ENCODE measurements at regions not wholly inside any gene's neighbourhood (a gene's known extent, or its start where the extent isn't known, plus 50 kb on each side); places are given as distances from the start of the nearest gene placed in this dataset.

GRCh38 chr1:65734979-65735378 lies 57.7 kb upstream of the PDE4B start:
- ATAC-seq (ENCODE audit: insufficient read depth, low FRiP score) (no peak), DNase-seq (no peak)
- no peak for TF ChIP-seq CTCF (IDR thresholded peaks at IDR 0.05; ENCODE audit: control extremely low read depth, extremely low read depth)
- Histone ChIP-seq H3K36me3 (ENCODE audit: control insufficient read depth in 4 of 4, insufficient read depth in 4 of 4, low read length in 4 of 4) (no peaks in the 10 kb centered on the region), H3K9ac (ENCODE audit: insufficient read depth in 1 of 2, low read length in 2 of 2) (no peak overlapping the region), H3K9me3 (ENCODE audit: control insufficient read depth in 4 of 4, insufficient read depth in 3 of 4, low read length in 3 of 4) (no peaks in the 10 kb centered on the region), H3K4me3 (no peak overlapping the region), H3K27ac (ENCODE audit: low read depth in 1 of 2, low read length in 1 of 2) (no peak overlapping the region), H3K4me1 (ENCODE audit: control insufficient read depth in 5 of 5, insufficient read depth in 5 of 5, low read length in 5 of 5) (no peaks in the 10 kb centered on the region), H3K27me3 (ENCODE audit: control insufficient read depth in 3 of 3, insufficient read depth in 3 of 3, low read length in 2 of 3) (peaks cover 0 to 2% (median 0%) of the 10 kb centered on the region in 3 donors)
- WGBS, 2 donors, result 87 to 91% methylated on average over 2 of the region's 2 CpGs

- H3K9me3 ChIP-seq (ENCODE audit: control insufficient read depth in 4 of 4, insufficient read depth in 3 of 4, low read length in 3 of 4), result peaks cover 0 to 22% (median 1%) of the 10 kb centered on the region in 4 donors
- TF ChIP-seq CTCF (IDR thresholded peaks at IDR 0.05; ENCODE audit: control extremely low read depth, extremely low read depth), result no peak
- H3K36me3 ChIP-seq (ENCODE audit: control insufficient read depth in 4 of 4, insufficient read depth in 4 of 4, low read length in 4 of 4), result no peaks in the 10 kb centered on the region
- WGBS, 2 donors, result 92 to 94% methylated on average over 2 of the region's 2 CpGs
- ATAC-seq (ENCODE audit: insufficient read depth, low FRiP score) (no peak), DNase-seq (no peak)
- H3K9ac ChIP-seq (ENCODE audit: insufficient read depth in 1 of 2, low read length in 2 of 2), result no peak overlapping the region
- no peaks in the 10 kb centered on the region for H3K27me3 ChIP-seq (ENCODE audit: control insufficient read depth in 3 of 3, insufficient read depth in 3 of 3, low read length in 2 of 3)
- no peak overlapping the region for H3K27ac ChIP-seq (ENCODE audit: low read depth in 1 of 2, low read length in 1 of 2)
- H3K4me3 ChIP-seq, result no peak overlapping the region
- no peaks in the 10 kb centered on the region for H3K4me1 ChIP-seq (ENCODE audit: control insufficient read depth in 5 of 5, insufficient read depth in 5 of 5, low read length in 5 of 5)
These were observed 50.7 kb upstream of the PDE4B start for GRCh38 chr1:65741993-65742392.
